CD14-positive monocyte (primary cell): ENCODE measurements at regions not wholly inside any gene's neighbourhood (a gene's known extent, or its start where the extent isn't known, plus 50 kb on each side); places are given as distances from the start of the nearest gene placed in this dataset.

Experiments used
- DNase-seq, 3 donors: peaks; one replicate each; pipeline ENCODE4 v3.0.0-alpha.2; 2011 to 2022
- H2AFZ ChIP-seq: 2 replicates; pipeline ENCODE4 v1.6.0; 2012; ENCODE audit warnings: mild to moderate bottlenecking, low read depth, low read length, inconsistent platforms; ENCODE audit not compliant: insufficient read depth, poor library complexity, severe bottlenecking
- H3K27ac ChIP-seq, 2 donors: 1 replicate in 1 of 2; 2 replicates in 1 of 2; pipeline ENCODE4 v1.5.1; 2012 to 2013; ENCODE audit warnings: low read length in 2 of 2, control low read depth in 1 of 2, inconsistent platforms in 1 of 2, low read depth in 1 of 2, mild to moderate bottlenecking in 1 of 2
- H3K27me3 ChIP-seq, 2 donors: one replicate each; pipeline versions ENCODE4 v1.6.0 to v1.6.1; 2011 to 2013; ENCODE audit warnings: low read length in 2 of 2; ENCODE audit not compliant: control insufficient read depth in 2 of 2, insufficient read depth in 2 of 2
- H3K36me3 ChIP-seq, 2 donors: replicated peaks in 1 of 2; 1 replicate in 1 of 2; 2 replicates in 1 of 2; pipeline versions ENCODE4 v1.5.1 to v1.6.1; 2012 to 2013; ENCODE audit warnings: low read length in 2 of 2, control low read depth in 1 of 2, inconsistent platforms in 1 of 2, mild to moderate bottlenecking in 1 of 2; ENCODE audit not compliant: insufficient read depth in 2 of 2, control insufficient read depth in 1 of 2
- H3K4me1 ChIP-seq, 2 donors: 1 replicate in 1 of 2; 2 replicates in 1 of 2; pipeline versions ENCODE4 v1.5.1 to v1.6.1; 2012 to 2013; ENCODE audit warnings: low read length in 2 of 2, control low read depth in 1 of 2, inconsistent platforms in 1 of 2, mild to moderate bottlenecking in 1 of 2, moderate library complexity in 1 of 2; ENCODE audit not compliant: insufficient read depth in 2 of 2, control insufficient read depth in 1 of 2
- H3K4me2 ChIP-seq: replicated peaks from 2 replicates; pipeline ENCODE3; 2012; ENCODE audit warnings: low read length, moderate library complexity, mild to moderate bottlenecking; ENCODE audit not compliant: poor library complexity, severe bottlenecking; ENCODE audit errors: extremely low read depth
- H3K4me3 ChIP-seq, 3 experiments: fragments of 200-600 bp in 1 of 3; sonication (generic) in 1 of 3; replicated peaks in 1 of 3; 1 replicate in 2 of 3; 2 replicates in 1 of 3; pipeline ENCODE4 v1.5.1; 2011 to 2013; ENCODE audit warnings: low read length in 3 of 3, mild to moderate bottlenecking in 3 of 3, control low read depth in 2 of 3, low read depth in 2 of 3, inconsistent platforms in 1 of 3, moderate library complexity in 1 of 3
- H3K79me2 ChIP-seq: 2 replicates; pipeline ENCODE4 v1.6.0; 2012; ENCODE audit warnings: mild to moderate bottlenecking, control low read depth, inconsistent platforms, low read length, moderate library complexity; ENCODE audit not compliant: insufficient read depth
- H3K9ac ChIP-seq: 2 replicates; pipeline ENCODE4 v1.6.0; 2017; ENCODE audit warnings: low read length, mild to moderate bottlenecking; ENCODE audit not compliant: insufficient read depth, poor library complexity, severe bottlenecking
- H3K9me3 ChIP-seq, 2 donors: replicated peaks in 1 of 2; 1 replicate in 1 of 2; 2 replicates in 1 of 2; pipeline versions ENCODE4 v1.5.1 to v1.6.1; 2012 to 2013; ENCODE audit warnings: low read length in 2 of 2, control low read depth in 1 of 2; ENCODE audit not compliant: control insufficient read depth in 1 of 2, insufficient read depth in 1 of 2
- H4K20me1 ChIP-seq: 2 replicates; pipeline ENCODE4 v1.6.0; 2012; ENCODE audit warnings: mild to moderate bottlenecking, low read length, control low read depth, moderate library complexity; ENCODE audit not compliant: insufficient read depth
- H3K27ac Mint-ChIP-seq, 7 donors: one replicate each; pipeline ENCODE4 v1.8.0; 2020; ENCODE audit warnings: mild to moderate bottlenecking in 7 of 7, mixed read lengths in 7 of 7, moderate library complexity in 6 of 7, inconsistent platforms in 2 of 7
- H3K27me3 Mint-ChIP-seq, 3 donors: one replicate each; pipeline ENCODE4 v1.8.0; 2021 to 2022; ENCODE audit warnings: low read depth in 3 of 3, mild to moderate bottlenecking in 3 of 3, mixed read lengths in 3 of 3, moderate library complexity in 3 of 3, inconsistent platforms in 1 of 3
- H3K36me3 Mint-ChIP-seq, 2 donors: one replicate each; pipeline ENCODE4 v1.8.0; 2020; ENCODE audit warnings: mixed read lengths in 2 of 2, inconsistent platforms in 1 of 2, mild to moderate bottlenecking in 1 of 2
- H3K4me1 Mint-ChIP-seq: one replicate; pipeline ENCODE4 v1.8.0; 2020; ENCODE audit warnings: mild to moderate bottlenecking, mixed read lengths
- H3K4me3 Mint-ChIP-seq, 2 donors: one replicate each; pipeline ENCODE4 v1.8.0; 2020; ENCODE audit warnings: mild to moderate bottlenecking in 2 of 2, mixed read lengths in 2 of 2, moderate library complexity in 1 of 2
- H3K9me3 Mint-ChIP-seq, 7 donors: one replicate each; pipeline ENCODE4 v1.8.0; 2020 to 2022; ENCODE audit warnings: mixed read lengths in 7 of 7, mild to moderate bottlenecking in 6 of 7, moderate library complexity in 6 of 7, inconsistent platforms in 2 of 7
- CTCF ChIP-seq: fragments of 200-600 bp; IDR thresholded peaks from one replicate; pipeline ENCODE4 v1.8.0; 2022; ENCODE audit warnings: antibody characterized with exemption, mild to moderate bottlenecking
- WGBS: methylation state at CpG from one replicate; pipeline ENCODE4 v1.1.5; 2013; ENCODE audit warnings: missing lambda C conversion rate; ENCODE audit not compliant: insufficient coverage; 5-methylcytosine and 5-hydroxymethylcytosine counted together
- intact Hi-C, 2 donors: fragments of 100-400 bp; cut with micrococcal nuclease; formaldehyde crosslinking; loops; one replicate each; pipeline versions ENCODE4 v1.15.0 to v1.15.1; 2023

- Histone ChIP-seq H3K79me2 (no peaks in the 10 kb centered on the region), H3K4me1 (no peaks in the 10 kb centered on the region), H3K9ac (no peak overlapping the region), H3K36me3 (no peaks in the 10 kb centered on the region), H3K27ac (no peak overlapping the region), H3K9me3 (no peaks in the 10 kb centered on the region), H3K27me3 (no peaks in the 10 kb centered on the region), H2AFZ (no peak overlapping the region), H3K4me2 (no peak overlapping the region), H4K20me1 (no peaks in the 10 kb centered on the region), H3K4me3 (no peak overlapping the region)
- Mint-ChIP-seq H3K27ac (no peak overlapping the region), H3K4me1 (no peaks in the 10 kb centered on the region), H3K4me3 (no peak overlapping the region), H3K36me3 (no peaks in the 10 kb centered on the region), H3K27me3 (no peaks in the 10 kb centered on the region), H3K9me3 (no peaks in the 10 kb centered on the region)
- WGBS, result no CpG with 5 or more reads among the region's 2 CpGs
- intact Hi-C loops, result no loop called here
- no peak for TF ChIP-seq CTCF
- DNase-seq, result no peak
Measured at GRCh38 chr18:30858560-30858959, 184.0 kb downstream of the DSC3 start.

- no peak overlapping the region for H3K27ac ChIP-seq
- no peak for TF ChIP-seq CTCF
- no peak overlapping the region for H3K4me3 ChIP-seq
- Mint-ChIP-seq H3K27ac (no peak overlapping the region), H3K4me1 (no peaks in the 10 kb centered on the region), H3K4me3 (no peak overlapping the region), H3K36me3 (no peaks in the 10 kb centered on the region), H3K9me3 (peaks cover 0 to 4% (median 0%) of the 10 kb centered on the region in 7 donors), H3K27me3 (no peaks in the 10 kb centered on the region)
- no peak for DNase-seq
- 100% methylated on average over 1 of the region's 2 CpGs for WGBS
- H3K79me2 ChIP-seq, result no peaks in the 10 kb centered on the region
- intact Hi-C loops, result no loop called here
- H4K20me1 ChIP-seq, result no peaks in the 10 kb centered on the region
- H3K9me3 ChIP-seq, result no peaks in the 10 kb centered on the region
- H3K36me3 ChIP-seq, result no peaks in the 10 kb centered on the region
- H3K4me2 ChIP-seq, result no peak overlapping the region
- no peak overlapping the region for H3K9ac ChIP-seq
- no peaks in the 10 kb centered on the region for H3K4me1 ChIP-seq
- H2AFZ ChIP-seq, result no peak overlapping the region
- H3K27me3 ChIP-seq, result no peaks in the 10 kb centered on the region
Measured at GRCh38 chr18:30855762-30856161, 186.8 kb downstream of the DSC3 start.
